GM12872 (cell line): ENCODE measurements at regions not wholly inside any gene's neighbourhood (a gene's known extent, or its start where the extent isn't known, plus 50 kb on each side); places are given as distances from the start of the nearest gene placed in this dataset.

Source experiments
- CTCF ChIP-seq: IDR thresholded peaks from 3 replicates; pipeline ENCODE4 v1.5.1; 2011; ENCODE audit warnings: low read depth, mild to moderate bottlenecking, low read length, moderate library complexity; ENCODE audit not compliant: insufficient read depth

GRCh38 chr21:35586305-35586704 is 474.0 kb downstream of the SETD4 start:
- no peak for TF ChIP-seq CTCF

- no peak for TF ChIP-seq CTCF
These were observed 474.4 kb downstream of the SETD4 start for GRCh38 chr21:35585878-35586277.

- no peak for TF ChIP-seq CTCF
These were observed 475.2 kb downstream of the SETD4 start for GRCh38 chr21:35585155-35585554.

GRCh38 chr21:35583566-35584216 is 476.6 kb downstream of the SETD4 start:
- TF ChIP-seq CTCF, result no peak

- TF ChIP-seq CTCF, result no peak
These were observed 477.6 kb downstream of the SETD4 start for GRCh38 chr21:35582731-35583130.

- TF ChIP-seq CTCF, result no peak
These were observed 478.7 kb downstream of the SETD4 start for GRCh38 chr21:35581640-35582039.

- TF ChIP-seq CTCF, result no peak
These were observed 480.6 kb downstream of the SETD4 start for GRCh38 chr21:35579520-35580293.
